ENCODE measurements at regions not wholly inside any gene's neighbourhood (a gene's known extent, or its start where the extent isn't known, plus 50 kb on each side); places are given as distances from the start of the nearest gene placed in this dataset.

DNA sequence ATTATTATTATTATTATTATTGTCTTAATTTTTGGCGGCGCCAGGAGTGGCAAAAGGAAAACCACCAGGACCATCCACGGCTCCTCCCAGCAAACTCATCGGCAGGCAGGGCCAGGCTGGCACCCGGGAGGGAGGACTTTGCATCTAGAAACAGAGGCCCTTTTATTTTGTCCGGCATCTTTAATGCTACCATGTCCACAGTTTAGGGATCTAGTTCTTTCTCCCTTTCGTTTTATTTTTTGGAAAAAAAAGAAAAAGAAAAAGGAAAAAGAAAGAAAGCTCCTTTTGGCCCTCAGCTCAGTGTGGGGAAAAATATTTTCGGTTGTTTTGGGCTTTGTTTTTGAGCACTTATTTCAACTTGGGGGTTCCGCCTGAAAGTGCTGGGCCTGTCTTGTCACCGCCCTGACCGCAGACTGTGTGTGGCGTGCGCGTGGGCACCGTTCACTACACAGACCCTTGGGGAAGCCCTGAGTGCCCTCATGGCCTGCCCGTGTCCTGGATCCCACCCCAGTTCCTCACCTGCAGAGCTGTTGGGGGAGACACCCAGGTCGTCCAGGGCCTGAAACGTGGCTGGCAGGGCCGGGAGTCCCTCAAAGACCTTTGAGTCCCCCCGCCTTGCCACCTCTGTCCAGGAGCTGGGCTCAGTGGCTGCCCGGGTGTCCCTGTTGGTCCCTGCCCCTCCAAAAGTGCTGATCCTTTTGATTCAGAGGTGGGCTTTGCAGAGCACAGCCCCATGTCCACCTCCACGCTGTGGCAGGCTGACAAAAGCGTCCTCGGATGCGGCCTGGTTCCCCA, 69.1 kb upstream of the PPARA start:
- TF ChIP-seq, protein P1, sequence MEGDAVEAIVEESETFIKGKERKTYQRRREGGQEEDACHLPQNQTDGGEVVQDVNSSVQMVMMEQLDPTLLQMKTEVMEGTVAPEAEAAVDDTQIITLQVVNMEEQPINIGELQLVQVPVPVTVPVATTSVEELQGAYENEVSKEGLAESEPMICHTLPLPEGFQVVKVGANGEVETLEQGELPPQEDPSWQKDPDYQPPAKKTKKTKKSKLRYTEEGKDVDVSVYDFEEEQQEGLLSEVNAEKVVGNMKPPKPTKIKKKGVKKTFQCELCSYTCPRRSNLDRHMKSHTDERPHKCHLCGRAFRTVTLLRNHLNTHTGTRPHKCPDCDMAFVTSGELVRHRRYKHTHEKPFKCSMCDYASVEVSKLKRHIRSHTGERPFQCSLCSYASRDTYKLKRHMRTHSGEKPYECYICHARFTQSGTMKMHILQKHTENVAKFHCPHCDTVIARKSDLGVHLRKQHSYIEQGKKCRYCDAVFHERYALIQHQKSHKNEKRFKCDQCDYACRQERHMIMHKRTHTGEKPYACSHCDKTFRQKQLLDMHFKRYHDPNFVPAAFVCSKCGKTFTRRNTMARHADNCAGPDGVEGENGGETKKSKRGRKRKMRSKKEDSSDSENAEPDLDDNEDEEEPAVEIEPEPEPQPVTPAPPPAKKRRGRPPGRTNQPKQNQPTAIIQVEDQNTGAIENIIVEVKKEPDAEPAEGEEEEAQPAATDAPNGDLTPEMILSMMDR (IDR thresholded peaks at IDR 0.05), result no peak
- TF ChIP-seq POLR2AphosphoS5 (IDR thresholded peaks at IDR 0.05) (no peak), POLR2A (IDR thresholded peaks at IDR 0.05) (no peak)

Data from upper lobe of left lung (tissue), 4 donors.